ENCODE measurements at regions not wholly inside any gene's neighbourhood (a gene's known extent, or its start where the extent isn't known, plus 50 kb on each side); places are given as distances from the start of the nearest gene placed in this dataset.

DNA sequence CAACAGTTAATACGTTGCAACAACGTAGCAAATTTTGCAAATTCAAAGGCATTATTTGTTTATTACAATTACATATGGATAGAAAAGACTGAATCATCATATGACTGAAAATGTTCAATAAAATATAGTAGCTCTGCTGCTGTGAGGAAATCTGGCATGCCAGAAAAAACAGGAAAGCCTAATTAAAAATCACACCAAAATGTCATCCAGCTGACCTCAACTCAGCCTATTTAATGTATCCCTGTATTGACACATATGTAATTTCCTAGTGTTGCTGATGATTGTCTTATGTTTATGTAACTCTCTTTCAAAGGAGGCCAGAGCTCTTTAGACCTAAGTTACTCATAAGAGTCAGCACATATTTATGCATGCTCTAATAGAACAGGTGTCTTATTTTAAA is 495.0 kb downstream of the PCDH17 start:
- TF ChIP-seq, protein P1, sequence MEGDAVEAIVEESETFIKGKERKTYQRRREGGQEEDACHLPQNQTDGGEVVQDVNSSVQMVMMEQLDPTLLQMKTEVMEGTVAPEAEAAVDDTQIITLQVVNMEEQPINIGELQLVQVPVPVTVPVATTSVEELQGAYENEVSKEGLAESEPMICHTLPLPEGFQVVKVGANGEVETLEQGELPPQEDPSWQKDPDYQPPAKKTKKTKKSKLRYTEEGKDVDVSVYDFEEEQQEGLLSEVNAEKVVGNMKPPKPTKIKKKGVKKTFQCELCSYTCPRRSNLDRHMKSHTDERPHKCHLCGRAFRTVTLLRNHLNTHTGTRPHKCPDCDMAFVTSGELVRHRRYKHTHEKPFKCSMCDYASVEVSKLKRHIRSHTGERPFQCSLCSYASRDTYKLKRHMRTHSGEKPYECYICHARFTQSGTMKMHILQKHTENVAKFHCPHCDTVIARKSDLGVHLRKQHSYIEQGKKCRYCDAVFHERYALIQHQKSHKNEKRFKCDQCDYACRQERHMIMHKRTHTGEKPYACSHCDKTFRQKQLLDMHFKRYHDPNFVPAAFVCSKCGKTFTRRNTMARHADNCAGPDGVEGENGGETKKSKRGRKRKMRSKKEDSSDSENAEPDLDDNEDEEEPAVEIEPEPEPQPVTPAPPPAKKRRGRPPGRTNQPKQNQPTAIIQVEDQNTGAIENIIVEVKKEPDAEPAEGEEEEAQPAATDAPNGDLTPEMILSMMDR (IDR thresholded peaks at IDR 0.05; ENCODE audit: unreplicated experiment), result no peak
- H3K9me3 Mint-ChIP-seq (ENCODE audit: low read depth, unreplicated experiment), result peaks cover 4% of the 10 kb centered on the region

DNA sequence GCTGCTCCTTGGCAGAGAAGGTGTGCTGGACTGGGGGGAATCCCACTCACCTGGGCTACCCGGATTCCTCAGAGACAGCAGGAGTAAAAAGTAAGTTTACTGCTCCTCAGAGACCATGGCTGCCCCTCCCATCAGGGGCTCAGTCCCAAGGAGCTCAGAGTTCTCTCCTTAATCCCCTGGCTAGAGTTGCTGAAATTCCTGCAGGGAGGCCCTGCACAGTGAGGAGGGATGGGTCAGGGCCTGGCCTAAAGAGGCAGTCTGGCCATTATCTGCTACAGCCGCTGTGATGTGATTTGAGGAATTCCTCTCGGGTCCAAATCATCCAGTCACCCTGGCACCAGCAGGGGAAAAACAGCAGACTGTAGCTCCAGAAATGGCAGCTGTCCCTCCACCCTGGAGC is 502.5 kb downstream of the PCDH17 start:
- no peaks in the 10 kb centered on the region for H3K27me3 Mint-ChIP-seq (ENCODE audit: unreplicated experiment)
- TF ChIP-seq, protein P1 (IDR thresholded peaks at IDR 0.05; ENCODE audit: unreplicated experiment), result no peak
- H3K4me1 Mint-ChIP-seq (ENCODE audit: low read depth, unreplicated experiment), result no peaks in the 10 kb centered on the region
- CTCF ChIA-PET, result no interaction called here
- intact Hi-C loops (cut with micrococcal nuclease; ENCODE audit: unreplicated experiment), result no loop called here
- peaks cover 4% of the 10 kb centered on the region for H3K9me3 Mint-ChIP-seq (ENCODE audit: low read depth, unreplicated experiment)
- no TSS peak for BruUV-seq (replicated peaks)
- no peaks in the 10 kb centered on the region for H3K36me3 Mint-ChIP-seq (ENCODE audit: insufficient read depth, unreplicated experiment)
- no peak for DNase-seq
- no peak overlapping the region for H3K27ac Mint-ChIP-seq (ENCODE audit: unreplicated experiment)
- H3K4me3 Mint-ChIP-seq (ENCODE audit: low read depth, unreplicated experiment), result no peak overlapping the region

More for the DNA sequence above, 495.0 kb downstream of the PCDH17 start:
- CTCF ChIA-PET, result no interaction called here
- no TSS peak for BruUV-seq (replicated peaks)
- Mint-ChIP-seq H3K4me3 (ENCODE audit: low read depth, unreplicated experiment) (no peak overlapping the region), H3K27ac (ENCODE audit: unreplicated experiment) (no peak overlapping the region), H3K36me3 (ENCODE audit: insufficient read depth, unreplicated experiment) (no peaks in the 10 kb centered on the region), H3K27me3 (ENCODE audit: unreplicated experiment) (no peaks in the 10 kb centered on the region), H3K4me1 (ENCODE audit: low read depth, unreplicated experiment) (no peaks in the 10 kb centered on the region)
- intact Hi-C loops (cut with micrococcal nuclease; ENCODE audit: unreplicated experiment), result no loop called here
- DNase-seq, result no peak

DNA sequence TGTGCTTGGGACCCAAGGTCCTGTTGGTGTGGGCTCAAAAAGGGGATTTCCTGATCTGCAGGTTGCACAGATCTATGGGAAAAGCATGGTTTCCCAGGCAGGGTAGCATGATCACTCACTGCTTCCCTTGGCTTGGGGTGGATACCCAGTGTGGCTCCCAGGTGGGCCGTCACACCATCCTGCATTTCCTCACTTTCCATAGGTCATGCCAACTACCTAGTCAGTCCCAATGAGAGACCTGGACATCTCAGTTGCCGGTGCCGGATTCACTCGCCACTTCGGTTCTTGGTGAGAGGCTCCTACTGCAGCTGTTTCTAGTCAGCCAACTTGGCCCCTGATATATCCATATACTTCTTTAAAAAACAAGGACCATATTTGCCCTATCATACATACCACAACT is 503.0 kb downstream of the PCDH17 start:
- no peaks in the 10 kb centered on the region for H3K27me3 Mint-ChIP-seq (ENCODE audit: unreplicated experiment)
- H3K36me3 Mint-ChIP-seq (ENCODE audit: insufficient read depth, unreplicated experiment), result no peaks in the 10 kb centered on the region
- peaks cover 4% of the 10 kb centered on the region for H3K9me3 Mint-ChIP-seq (ENCODE audit: low read depth, unreplicated experiment)
- CTCF ChIA-PET, result no interaction called here
- TF ChIP-seq, protein P1 (IDR thresholded peaks at IDR 0.05; ENCODE audit: unreplicated experiment), result no peak
- no peak overlapping the region for H3K27ac Mint-ChIP-seq (ENCODE audit: unreplicated experiment)
- no peak for DNase-seq
- BruUV-seq (replicated peaks), result no TSS peak
- intact Hi-C loops (cut with micrococcal nuclease; ENCODE audit: unreplicated experiment), result no loop called here
- no peaks in the 10 kb centered on the region for H3K4me1 Mint-ChIP-seq (ENCODE audit: low read depth, unreplicated experiment)
- no peak overlapping the region for H3K4me3 Mint-ChIP-seq (ENCODE audit: low read depth, unreplicated experiment)

DNA sequence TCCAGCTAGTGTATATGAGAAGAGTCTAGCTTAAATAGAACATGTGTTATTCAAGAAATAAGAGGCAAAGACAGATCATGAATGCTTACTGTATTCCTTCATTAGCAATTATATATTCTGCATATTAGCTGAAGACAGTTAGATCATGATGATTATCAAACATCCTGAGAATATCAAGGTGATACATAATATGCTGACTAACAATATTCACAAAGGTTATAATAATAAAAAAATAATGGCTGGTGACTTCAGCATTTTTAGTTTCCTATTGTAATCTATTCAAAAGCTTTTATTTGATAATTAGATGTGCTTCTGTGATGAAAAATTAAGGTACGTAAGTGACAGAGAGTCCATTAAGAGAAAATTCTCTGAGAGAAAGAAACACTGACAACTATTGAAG is 511.4 kb downstream of the PCDH17 start:
- Mint-ChIP-seq H3K27ac (ENCODE audit: unreplicated experiment) (no peak overlapping the region), H3K9me3 (ENCODE audit: low read depth, unreplicated experiment) (no peaks in the 10 kb centered on the region), H3K4me3 (ENCODE audit: low read depth, unreplicated experiment) (no peak overlapping the region), H3K36me3 (ENCODE audit: insufficient read depth, unreplicated experiment) (no peaks in the 10 kb centered on the region), H3K27me3 (ENCODE audit: unreplicated experiment) (no peaks in the 10 kb centered on the region), H3K4me1 (ENCODE audit: low read depth, unreplicated experiment) (no peaks in the 10 kb centered on the region)
- CTCF ChIA-PET, result no interaction called here
- no peak for DNase-seq
- intact Hi-C loops (cut with micrococcal nuclease; ENCODE audit: unreplicated experiment), result no loop called here
- TF ChIP-seq, protein P1 (IDR thresholded peaks at IDR 0.05; ENCODE audit: unreplicated experiment), result no peak
- no TSS peak for BruUV-seq (replicated peaks)

DNA sequence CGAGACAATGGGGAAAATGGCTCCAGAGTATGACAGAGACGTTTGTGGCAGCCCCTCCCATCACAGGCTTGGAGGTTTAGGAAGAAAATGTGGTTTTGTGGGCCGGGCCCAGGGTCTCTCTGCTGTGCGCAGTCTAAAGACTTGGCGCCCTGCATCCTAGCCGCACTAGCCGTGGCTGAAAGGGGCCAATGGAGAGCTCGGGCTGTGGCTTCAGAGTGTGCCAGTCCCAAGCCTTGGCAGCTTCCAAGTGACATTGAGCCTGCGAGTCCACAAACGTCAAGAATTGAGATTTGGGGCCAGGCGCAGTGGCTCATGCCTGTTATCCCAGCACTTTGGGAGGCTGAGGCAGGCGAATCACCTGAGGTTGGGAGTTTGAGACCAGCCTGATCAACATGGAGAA is 513.1 kb downstream of the PCDH17 start:
- DNase-seq, result no peak
- Mint-ChIP-seq H3K9me3 (ENCODE audit: low read depth, unreplicated experiment) (no peaks in the 10 kb centered on the region), H3K4me3 (ENCODE audit: low read depth, unreplicated experiment) (no peak overlapping the region), H3K27ac (ENCODE audit: unreplicated experiment) (no peak overlapping the region), H3K36me3 (ENCODE audit: insufficient read depth, unreplicated experiment) (no peaks in the 10 kb centered on the region), H3K27me3 (ENCODE audit: unreplicated experiment) (no peaks in the 10 kb centered on the region), H3K4me1 (ENCODE audit: low read depth, unreplicated experiment) (no peaks in the 10 kb centered on the region)
- CTCF ChIA-PET, result no interaction called here
- intact Hi-C loops (cut with micrococcal nuclease; ENCODE audit: unreplicated experiment), result no loop called here
- BruUV-seq (replicated peaks), result no TSS peak
- TF ChIP-seq, protein P1 (IDR thresholded peaks at IDR 0.05; ENCODE audit: unreplicated experiment), result no peak
